ENCODE measurements at regions not wholly inside any gene's neighbourhood (a gene's known extent, or its start where the extent isn't known, plus 50 kb on each side); places are given as distances from the start of the nearest gene placed in this dataset.
A peak's percentile ranks its signal among the peaks of the same experiment; 100 is the strongest.

DNA sequence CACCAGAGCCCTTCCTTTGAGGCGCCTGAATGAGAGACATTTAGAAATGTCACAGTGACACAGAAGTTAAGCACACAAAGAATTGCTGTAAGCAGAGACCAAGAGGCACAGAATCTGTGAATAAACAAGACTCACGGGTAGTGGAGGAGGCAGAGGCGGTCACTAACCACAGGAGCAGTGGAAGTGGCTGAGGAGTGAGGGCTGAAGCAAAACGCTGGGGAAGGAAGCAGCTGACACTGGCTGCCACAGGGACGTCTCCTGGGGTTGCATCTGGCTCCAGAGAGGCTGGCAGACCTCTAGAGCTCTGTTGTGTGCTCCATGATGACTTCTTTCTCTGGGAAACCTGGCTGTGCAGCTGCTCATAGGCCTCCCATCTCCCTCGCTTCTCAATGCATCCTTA, 65.0 kb upstream of the SLC2A12 start:
- no peak for DNase-seq (ENCODE audit: low spot score)

DNA sequence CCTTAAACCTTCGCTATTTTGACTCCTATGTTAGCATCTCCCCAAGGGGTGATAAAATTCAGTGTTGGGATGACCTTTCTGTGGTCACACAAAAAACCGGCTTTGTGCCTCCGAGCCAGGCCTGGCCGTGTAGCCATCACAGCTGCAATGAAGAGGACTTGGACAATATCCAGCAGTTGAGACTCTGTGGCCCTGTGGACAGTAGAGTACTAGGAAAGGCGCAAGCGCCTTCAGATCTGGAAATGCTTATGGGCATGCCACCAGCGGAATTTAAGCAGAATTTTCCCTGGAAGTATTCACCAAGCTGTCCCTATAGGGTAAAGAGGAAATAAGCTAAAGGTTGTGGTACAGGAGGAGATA, 63.3 kb upstream of the SLC2A12 start:
- no peak for DNase-seq (ENCODE audit: low spot score)

DNA sequence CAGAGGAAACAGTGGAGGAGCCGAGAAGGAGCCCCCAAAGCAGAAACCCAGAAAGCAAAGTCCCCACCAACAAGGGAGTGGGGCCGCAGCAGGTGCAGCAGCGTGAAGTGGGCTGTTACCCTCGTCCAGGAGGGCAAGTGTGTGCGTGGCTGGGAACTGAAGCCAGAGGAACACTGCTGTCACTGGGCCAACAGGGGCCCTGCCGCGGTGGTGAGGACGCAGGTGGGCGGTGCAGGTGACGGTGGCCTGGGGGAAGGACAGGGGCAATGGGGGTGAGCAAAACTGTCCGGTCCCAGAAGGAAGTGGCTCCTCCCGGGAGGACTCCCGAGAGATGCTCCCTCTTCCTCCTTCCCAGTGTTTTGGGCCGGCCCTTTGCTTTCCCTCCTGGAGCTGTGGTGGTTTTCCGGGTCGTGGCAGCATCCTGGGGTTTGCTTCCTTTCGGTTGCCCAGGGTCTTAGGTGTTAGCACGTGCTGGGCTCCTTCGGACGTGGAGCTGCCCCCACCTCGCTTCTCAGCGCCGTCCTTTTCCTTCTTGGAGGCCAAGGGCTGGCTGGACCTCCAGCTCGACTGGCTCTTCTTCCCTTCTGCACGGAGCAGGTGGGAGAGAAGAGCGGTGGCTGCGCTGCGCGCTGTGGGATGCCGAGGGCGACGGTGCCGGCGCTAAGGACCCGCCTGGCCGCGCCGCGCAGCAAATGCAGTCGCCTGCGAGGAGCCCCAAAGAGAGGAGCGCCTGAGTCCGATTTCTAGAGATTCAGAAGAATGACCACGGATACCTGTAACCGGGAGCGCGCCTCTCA, 62.7 kb upstream of the SLC2A12 start:
- DNase-seq (ENCODE audit: low spot score): no peak

DNA sequence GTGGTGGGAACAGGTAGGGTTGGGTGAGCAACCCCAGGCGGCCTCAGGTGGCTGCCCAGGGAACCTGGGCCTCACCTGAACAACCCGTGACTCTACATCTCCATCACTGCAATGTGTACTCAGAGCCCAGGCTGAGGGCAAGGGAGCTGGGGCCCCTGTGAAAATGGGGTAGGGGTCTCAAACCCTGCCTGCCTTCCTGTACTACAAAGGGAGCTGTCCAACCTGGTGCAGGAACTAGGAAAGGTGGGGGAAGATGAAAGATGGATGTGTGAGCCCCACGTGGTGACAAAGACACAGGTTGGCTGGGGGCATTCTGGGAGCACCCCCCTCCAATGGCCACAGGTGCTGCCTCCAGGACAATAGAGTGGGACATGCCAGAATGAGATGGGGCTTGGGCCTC, 62.1 kb upstream of the SLC2A12 start:
- no peak for DNase-seq (ENCODE audit: low spot score)

DNA sequence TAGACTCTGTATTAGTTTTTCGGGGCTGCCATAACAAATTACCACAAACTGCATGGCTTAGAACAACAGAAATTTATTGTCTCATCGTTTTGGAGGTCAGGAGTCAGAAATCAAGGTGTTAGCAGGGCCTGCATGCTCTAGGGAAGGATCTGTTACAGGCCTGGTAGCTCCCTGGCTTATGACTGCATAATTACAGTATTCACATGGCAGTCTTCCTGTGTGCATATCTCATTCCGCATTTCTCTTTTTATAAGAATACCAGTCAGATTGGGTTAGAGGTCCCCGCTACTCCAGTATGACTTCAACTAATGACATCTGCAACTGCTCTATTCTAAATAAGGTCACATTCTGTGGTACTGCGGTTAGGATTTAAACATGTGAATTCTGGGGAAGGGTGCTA, 59.3 kb upstream of the SLC2A12 start:
- DNase-seq (ENCODE audit: low spot score): no peak

DNA sequence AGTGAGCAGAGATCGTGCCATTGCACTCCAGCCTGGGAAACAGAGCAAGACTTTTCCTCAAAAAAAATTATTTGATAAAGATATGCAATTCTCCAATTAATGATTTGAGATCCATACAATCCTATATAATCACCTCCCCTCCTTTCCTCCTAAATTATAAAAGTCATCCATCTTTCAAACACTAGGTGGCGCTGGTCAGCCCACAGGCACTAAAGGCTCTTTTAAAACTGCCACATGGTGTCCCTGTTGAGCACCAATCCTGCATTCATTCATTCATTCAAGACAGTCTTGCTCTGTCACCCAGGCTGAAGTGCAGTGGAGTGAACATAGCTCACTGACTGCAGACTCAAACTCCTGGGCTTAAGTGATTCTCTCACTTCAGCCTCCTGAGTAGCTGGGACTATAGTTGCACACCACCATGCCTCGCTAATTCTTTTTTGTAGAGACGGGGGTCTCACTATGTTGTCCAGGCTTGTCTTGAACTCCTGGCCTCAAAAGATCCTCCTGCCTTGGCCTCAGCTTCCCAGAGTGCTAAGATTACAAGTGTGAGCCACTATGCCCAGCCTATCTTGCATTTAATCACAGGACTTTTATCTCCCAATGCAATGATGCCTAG, 58.7 kb upstream of the SLC2A12 start:
- peak; percentile 48 for DNase-seq (ENCODE audit: low spot score)

DNA sequence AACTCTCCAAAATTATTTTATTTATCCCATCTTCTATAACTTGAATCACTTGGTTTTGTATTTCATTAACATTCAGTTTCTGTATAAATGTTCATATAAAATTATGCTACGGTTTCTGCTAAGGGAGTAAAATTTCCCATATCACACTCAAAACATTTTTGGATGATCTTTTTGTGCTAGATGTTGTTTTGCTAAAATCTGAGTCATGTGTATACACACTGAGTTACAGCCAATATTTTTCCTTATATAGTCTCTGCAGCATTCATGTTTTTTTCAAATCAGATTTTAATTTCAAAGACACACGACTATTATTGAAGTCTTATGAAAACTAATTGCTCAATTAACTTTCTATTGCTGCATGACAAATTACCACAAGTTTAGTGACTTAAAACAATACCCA, 54.3 kb upstream of the SLC2A12 start:
- no peak for DNase-seq (ENCODE audit: low spot score)

DNA sequence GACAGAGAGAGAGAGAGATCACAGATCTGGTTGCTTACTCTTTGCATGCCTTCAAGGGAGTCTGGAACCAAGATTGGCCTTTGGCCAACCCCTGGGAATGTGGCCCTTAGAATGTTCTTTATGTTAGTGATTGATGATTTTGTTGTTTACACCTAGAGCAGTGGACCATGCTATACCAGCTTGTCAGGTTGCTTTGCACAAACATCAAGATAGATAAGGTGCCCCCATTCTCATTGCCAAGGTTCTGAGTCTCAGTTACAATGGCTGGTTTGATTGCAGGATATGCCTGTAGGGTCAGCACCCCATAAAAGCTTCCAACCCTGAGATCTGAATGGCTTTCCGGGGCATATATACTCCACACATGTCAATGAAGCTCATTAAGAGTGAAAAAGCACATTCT, 53.5 kb upstream of the SLC2A12 start:
- no peak for DNase-seq (ENCODE audit: low spot score)

DNA sequence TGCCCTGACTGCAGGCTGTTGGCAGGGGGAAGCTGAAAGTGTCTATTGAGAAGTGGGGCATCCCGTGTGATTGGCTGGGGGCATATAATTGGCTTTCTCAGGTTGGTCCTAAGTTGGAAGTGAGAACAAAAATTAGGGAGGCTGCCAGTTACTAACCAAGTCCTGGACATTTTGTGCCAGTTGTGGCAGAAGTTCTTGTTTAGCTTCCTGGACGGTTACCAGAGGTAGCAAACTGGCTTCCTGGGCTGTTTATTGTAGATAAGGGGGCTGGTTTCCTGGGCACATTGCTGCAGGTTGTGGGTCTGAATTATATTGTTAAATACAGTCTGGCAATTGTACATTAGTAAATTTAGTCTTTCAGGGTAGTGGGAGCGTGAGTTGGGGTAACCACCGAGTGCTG, 50.6 kb upstream of the SLC2A12 start:
- DNase-seq (ENCODE audit: low spot score): no peak

All from CD4-positive, alpha-beta T cell treated with Interleukin-6 at 100 ng/mL for 8 hours (primary cell).